ENCODE measurements at regions not wholly inside any gene's neighbourhood (a gene's known extent, or its start where the extent isn't known, plus 50 kb on each side); places are given as distances from the start of the nearest gene placed in this dataset.

DNA sequence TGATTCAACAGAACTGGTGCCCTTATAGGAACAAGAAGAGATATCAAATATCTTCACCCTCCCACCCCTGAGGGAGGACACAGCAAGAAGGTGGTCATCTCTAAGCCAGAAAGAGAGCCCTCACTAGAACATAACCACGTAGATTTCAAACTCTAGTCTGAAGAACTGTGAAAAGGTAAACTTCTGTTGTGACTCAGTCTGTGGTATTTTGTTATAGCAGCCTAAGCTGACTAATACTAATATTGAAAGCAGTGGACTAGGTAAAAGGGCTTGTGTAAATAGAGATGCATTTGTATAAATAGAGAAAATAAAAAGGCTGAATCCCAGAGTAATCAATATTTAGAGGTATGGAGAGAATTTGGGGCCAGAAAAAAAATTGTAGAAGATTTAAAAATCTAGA lies 157.6 kb upstream of the CCNH start:
- Histone ChIP-seq H3K4me3 (no peak overlapping the region), H3K36me3 (no peaks in the 10 kb centered on the region), H3K27me3 (ENCODE audit: low read depth) (peaks cover 6% of the 10 kb centered on the region), H3K9me3 (replicated peaks) (peaks cover 4% of the 10 kb centered on the region), H3K4me1 (no peaks in the 10 kb centered on the region), H3K27ac (replicated peaks) (no peak overlapping the region)
- intact Hi-C loops (cut with micrococcal nuclease), result no loop called here
- no peak for DNase-seq
- TF ChIP-seq, protein P1, sequence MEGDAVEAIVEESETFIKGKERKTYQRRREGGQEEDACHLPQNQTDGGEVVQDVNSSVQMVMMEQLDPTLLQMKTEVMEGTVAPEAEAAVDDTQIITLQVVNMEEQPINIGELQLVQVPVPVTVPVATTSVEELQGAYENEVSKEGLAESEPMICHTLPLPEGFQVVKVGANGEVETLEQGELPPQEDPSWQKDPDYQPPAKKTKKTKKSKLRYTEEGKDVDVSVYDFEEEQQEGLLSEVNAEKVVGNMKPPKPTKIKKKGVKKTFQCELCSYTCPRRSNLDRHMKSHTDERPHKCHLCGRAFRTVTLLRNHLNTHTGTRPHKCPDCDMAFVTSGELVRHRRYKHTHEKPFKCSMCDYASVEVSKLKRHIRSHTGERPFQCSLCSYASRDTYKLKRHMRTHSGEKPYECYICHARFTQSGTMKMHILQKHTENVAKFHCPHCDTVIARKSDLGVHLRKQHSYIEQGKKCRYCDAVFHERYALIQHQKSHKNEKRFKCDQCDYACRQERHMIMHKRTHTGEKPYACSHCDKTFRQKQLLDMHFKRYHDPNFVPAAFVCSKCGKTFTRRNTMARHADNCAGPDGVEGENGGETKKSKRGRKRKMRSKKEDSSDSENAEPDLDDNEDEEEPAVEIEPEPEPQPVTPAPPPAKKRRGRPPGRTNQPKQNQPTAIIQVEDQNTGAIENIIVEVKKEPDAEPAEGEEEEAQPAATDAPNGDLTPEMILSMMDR (IDR thresholded peaks at IDR 0.05; ENCODE audit: borderline replicate concordance), result no peak

DNA sequence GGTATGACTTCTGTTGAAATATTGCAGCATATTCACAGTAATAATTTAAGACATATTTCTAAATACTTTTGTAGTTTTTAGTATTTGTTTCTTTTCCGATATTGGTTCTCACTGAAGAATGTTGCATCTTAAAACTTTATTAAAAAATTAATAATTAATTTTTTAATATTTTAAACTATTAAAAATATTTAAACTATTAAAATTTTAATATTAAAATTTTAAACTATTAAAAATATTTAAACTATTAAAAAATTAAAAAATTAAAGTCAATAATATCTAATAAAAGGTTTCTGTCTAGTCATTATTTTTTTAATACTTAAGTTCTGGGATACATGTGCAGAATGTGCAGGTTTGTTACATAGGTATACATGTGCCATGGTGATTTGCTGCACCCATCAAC lies 149.3 kb upstream of the CCNH start:
- Histone ChIP-seq H3K27ac (replicated peaks) (no peak overlapping the region), H3K36me3 (no peaks in the 10 kb centered on the region), H3K9me3 (replicated peaks) (peaks cover 5% of the 10 kb centered on the region), H3K27me3 (ENCODE audit: low read depth) (no peaks in the 10 kb centered on the region), H3K4me3 (no peak overlapping the region), H3K4me1 (no peaks in the 10 kb centered on the region)
- intact Hi-C loops (cut with micrococcal nuclease), result no loop called here
- TF ChIP-seq, protein P1 (IDR thresholded peaks at IDR 0.05; ENCODE audit: borderline replicate concordance), result no peak
- no peak for DNase-seq

DNA sequence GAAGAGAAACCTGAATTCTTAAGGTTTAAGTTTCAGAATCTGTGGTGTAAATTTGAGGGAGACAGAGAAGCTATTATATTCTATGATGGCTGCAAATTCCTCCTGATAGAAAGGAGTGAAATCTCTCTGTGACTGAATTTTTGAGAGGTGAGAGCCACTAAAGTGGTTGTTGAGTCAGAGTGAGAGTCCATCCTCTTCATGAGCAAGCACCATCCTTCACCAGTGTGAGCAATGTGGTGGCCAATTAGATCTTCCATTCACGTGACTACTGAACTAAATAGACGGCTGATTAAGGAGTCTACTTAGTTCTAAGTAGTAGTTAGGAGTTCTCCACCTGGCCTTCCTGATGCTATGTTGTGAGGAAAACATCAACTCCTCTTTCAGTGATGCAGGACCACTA lies 147.8 kb upstream of the CCNH start:
- no peak for DNase-seq
- no peaks in the 10 kb centered on the region for H3K4me1 ChIP-seq
- no peaks in the 10 kb centered on the region for H3K36me3 ChIP-seq
- H3K27ac ChIP-seq (replicated peaks), result no peak overlapping the region
- H3K27me3 ChIP-seq (ENCODE audit: low read depth), result no peaks in the 10 kb centered on the region
- intact Hi-C loops (cut with micrococcal nuclease), result no loop called here
- no peak overlapping the region for H3K4me3 ChIP-seq
- TF ChIP-seq, protein P1 (IDR thresholded peaks at IDR 0.05; ENCODE audit: borderline replicate concordance), result no peak
- H3K9me3 ChIP-seq (replicated peaks), result peaks cover 5% of the 10 kb centered on the region

DNA sequence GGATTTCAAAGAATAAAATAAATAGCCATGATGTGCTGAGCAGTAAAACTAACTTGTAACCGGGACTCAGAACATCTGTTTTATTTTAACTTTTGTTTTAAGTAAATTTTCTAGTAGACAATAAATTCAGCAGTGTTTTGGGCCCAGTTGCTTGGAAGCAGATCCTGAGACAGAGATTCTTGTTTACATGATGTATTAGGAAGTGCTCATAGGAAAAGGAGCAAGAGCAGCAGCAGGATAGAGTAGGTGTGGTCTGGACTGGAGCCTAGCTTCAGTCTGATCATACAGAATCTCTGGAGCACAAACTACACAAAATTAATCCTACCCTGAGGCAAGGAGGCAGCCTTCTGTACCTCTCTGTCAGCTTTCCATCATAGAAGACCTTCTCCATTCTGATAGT lies 139.2 kb upstream of the CCNH start:
- H3K36me3 ChIP-seq, result no peaks in the 10 kb centered on the region
- intact Hi-C loops (cut with micrococcal nuclease), result no loop called here

DNA sequence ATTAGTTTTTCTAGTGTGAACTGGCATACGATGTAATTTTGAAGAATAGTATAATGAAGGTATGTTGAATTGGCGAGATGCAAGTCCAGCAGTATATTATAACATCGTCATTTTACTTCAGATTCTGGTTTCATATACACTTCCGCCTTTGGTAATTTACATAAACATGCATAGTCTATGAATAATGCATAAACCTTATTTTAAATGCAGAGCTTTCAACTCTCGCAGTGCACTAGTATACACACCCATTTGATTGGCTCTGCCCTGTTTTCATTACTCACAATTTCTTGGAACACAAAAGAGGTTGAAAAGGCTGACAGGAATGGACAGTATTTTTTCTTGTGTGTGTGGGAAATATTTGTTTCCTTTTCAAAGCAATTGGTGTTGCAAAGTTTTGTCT lies 128.9 kb upstream of the CCNH start:
- Histone ChIP-seq H3K27me3 (ENCODE audit: low read depth) (no peaks in the 10 kb centered on the region), H3K36me3 (no peaks in the 10 kb centered on the region), H3K4me1 (no peaks in the 10 kb centered on the region), H3K27ac (replicated peaks) (no peak overlapping the region), H3K9me3 (replicated peaks) (no peaks in the 10 kb centered on the region), H3K4me3 (no peak overlapping the region)
- DNase-seq, result no peak
- TF ChIP-seq, protein P1 (IDR thresholded peaks at IDR 0.05; ENCODE audit: borderline replicate concordance), result no peak
- intact Hi-C loops (cut with micrococcal nuclease), result no loop called here

More for the DNA sequence above, 139.2 kb upstream of the CCNH start:
- Histone ChIP-seq H3K4me1 (no peaks in the 10 kb centered on the region), H3K9me3 (replicated peaks) (peaks cover 11% of the 10 kb centered on the region), H3K27me3 (ENCODE audit: low read depth) (no peaks in the 10 kb centered on the region), H3K4me3 (no peak overlapping the region), H3K27ac (replicated peaks) (no peak overlapping the region)
- no peak for DNase-seq
- TF ChIP-seq, protein P1 (IDR thresholded peaks at IDR 0.05; ENCODE audit: borderline replicate concordance), result no peak

DNA sequence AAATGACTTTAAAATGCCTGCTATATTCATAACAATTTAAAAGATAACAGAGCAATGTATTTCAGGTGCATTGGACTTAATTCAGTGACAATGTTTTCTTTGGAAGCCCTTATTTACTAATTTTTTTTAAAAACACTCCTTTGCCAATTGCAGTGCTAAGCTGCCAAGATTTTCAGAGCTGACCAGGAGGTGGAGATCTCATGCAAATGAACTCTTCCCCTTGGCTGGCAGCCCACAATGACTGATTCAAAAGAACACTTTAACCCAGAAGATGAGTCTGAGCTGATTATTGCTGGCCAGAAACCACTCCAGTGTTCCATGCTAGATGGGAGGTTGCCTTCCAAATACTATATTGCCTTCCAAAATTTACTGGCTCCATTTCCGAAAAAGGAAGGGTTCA lies 128.3 kb upstream of the CCNH start:
- Histone ChIP-seq H3K36me3 (no peaks in the 10 kb centered on the region), H3K27me3 (ENCODE audit: low read depth) (no peaks in the 10 kb centered on the region), H3K4me3 (no peak overlapping the region), H3K4me1 (no peaks in the 10 kb centered on the region), H3K9me3 (replicated peaks) (no peaks in the 10 kb centered on the region), H3K27ac (replicated peaks) (no peak overlapping the region)
- peak; percentile 48 for DNase-seq
- intact Hi-C loops (cut with micrococcal nuclease), result no loop called here
- TF ChIP-seq, protein P1 (IDR thresholded peaks at IDR 0.05; ENCODE audit: borderline replicate concordance), result peak; percentile 14

All from left ventricle myocardium inferior (tissue), 1 donor.